HepG2 (cell line): ENCODE measurements at regions not wholly inside any gene's neighbourhood (a gene's known extent, or its start where the extent isn't known, plus 50 kb on each side); places are given as distances from the start of the nearest gene placed in this dataset.

Experiments
- ATAC-seq: fragments of 200-7000 bp; cut with Tn5 transposase; 3 replicates; pipeline ENCODE4 v1.9.1; 2020; ENCODE audit warnings: mild to moderate bottlenecking, moderate library complexity
- BruUV-seq: library from RNA; stranded (reverse); fragments of 400-500 nt; replicated peaks from 2 replicates; lab custom pipeline; 2021; lab: Mats Ljungman, UMichigan
- CTCF ChIA-PET: fragments of 300-600 bp; formaldehyde crosslinking; extraction: SDS; loops from one replicate; lab custom pipeline; 2021; ENCODE audit warnings: low total read pairs, inconsistent platforms, low intra/inter-chr PET ratio; lab: Yijun Ruan, JAX
- POLR2A ChIA-PET: fragments of 350-600 bp; sonication (Branson Sonifier 250); formaldehyde crosslinking; loops from one replicate; lab custom pipeline; 2020; ENCODE audit warnings: antibody characterized with exemption, inconsistent platforms; lab: Yijun Ruan, JAX
- DNase-seq: peaks from one replicate; pipeline ENCODE4 v3.0.0-alpha.2; 2015; ENCODE audit warnings: low spot score
- FAIRE-seq: peaks from 3 replicates; lab custom pipeline; 2011; peaks lifted over from hg19 to GRCh38; lab: Jason Lieb, UNC
- H2AFZ ChIP-seq: one replicate; pipeline ENCODE4 v1.6.1; 2011; ENCODE audit warnings: low read length, inconsistent platforms
- H3K27ac ChIP-seq: fragments of 300-600 bp; 3 replicates; pipeline ENCODE4 v1.8.0; 2011; ENCODE audit warnings: mixed run types, mild to moderate bottlenecking, mixed read lengths, low read length, inconsistent platforms; ENCODE audit not compliant: insufficient read depth; ENCODE audit errors: extremely low read length
- H3K27me3 ChIP-seq, 2 experiments: fragments of 200-600 bp in 1 of 2; 2 replicates in 1 of 2; 3 replicates in 1 of 2; pipeline versions ENCODE4 v1.6.0 to v1.8.0; 2011; ENCODE audit warnings: low read length in 2 of 2, mild to moderate bottlenecking in 2 of 2, moderate library complexity in 2 of 2, inconsistent platforms in 1 of 2; ENCODE audit not compliant: insufficient read depth in 2 of 2, control insufficient read depth in 1 of 2
- H3K36me3 ChIP-seq, 2 experiments: fragments of 200-600 bp in 1 of 2; replicated peaks in 1 of 2; 2 replicates in 1 of 2; 3 replicates in 1 of 2; pipeline versions ENCODE4 v1.5.1 to v1.8.0; 2011; ENCODE audit warnings: low read length in 2 of 2, inconsistent platforms in 1 of 2; ENCODE audit not compliant: insufficient read depth in 2 of 2, control insufficient read depth in 1 of 2
- H3K4me1 ChIP-seq: 2 replicates; pipeline ENCODE4 v1.5.1; 2012; ENCODE audit warnings: low read length, inconsistent platforms; ENCODE audit not compliant: insufficient read depth
- H3K4me2 ChIP-seq: 2 replicates; pipeline ENCODE4 v1.6.0; 2011; ENCODE audit warnings: low read depth, low read length, inconsistent platforms
- H3K4me3 ChIP-seq, 3 experiments: fragments of 200-600 bp in 1 of 3; sonication (generic), shearing (Covaris generic) in 1 of 3; replicated peaks in 1 of 3; 2 replicates each; pipeline ENCODE4 v1.5.1; 2011 to 2016; ENCODE audit warnings: low read length in 3 of 3, inconsistent platforms in 2 of 3, low read depth in 2 of 3, mild to moderate bottlenecking in 2 of 3, control low read depth in 1 of 3, mixed read lengths in 1 of 3; ENCODE audit not compliant: insufficient read depth in 1 of 3
- H3K79me2 ChIP-seq: one replicate; pipeline ENCODE4 v1.6.1; 2011; ENCODE audit warnings: low read length, inconsistent platforms; ENCODE audit not compliant: insufficient read depth
- H3K9ac ChIP-seq: 2 replicates; pipeline ENCODE4 v1.6.0; 2011; ENCODE audit warnings: mild to moderate bottlenecking, low read depth, low read length, inconsistent platforms; ENCODE audit not compliant: insufficient read depth
- H3K9me3 ChIP-seq: 2 replicates; pipeline ENCODE4 v1.5.1; 2012; ENCODE audit warnings: mild to moderate bottlenecking, low read length
- H4K20me1 ChIP-seq: 2 replicates; pipeline ENCODE4 v1.6.0; 2011; ENCODE audit warnings: inconsistent platforms, mild to moderate bottlenecking, low read length, moderate library complexity; ENCODE audit not compliant: insufficient read depth
- E2F1 ChIP-seq: sonication (generic); formaldehyde crosslinking; IDR thresholded peaks from 2 replicates; pipeline ENCODE4 v1.5.0; 2020; ENCODE audit warnings: missing genetic modification reagents
- FOXA3 ChIP-seq: IDR thresholded peaks from 2 replicates; pipeline ENCODE4 v1.6.1; 2016; ENCODE audit warnings: missing genetic modification reagents, missing compliant biosample characterization
- FUBP1 ChIP-seq: sonication (generic); formaldehyde crosslinking; IDR thresholded peaks from 2 replicates; pipeline ENCODE4 v1.5.1; 2020; ENCODE audit warnings: missing genetic modification reagents, mild to moderate bottlenecking, borderline replicate concordance
- GTF3A ChIP-seq: sonication (generic); formaldehyde crosslinking; conservative IDR thresholded peaks from 2 replicates; pipeline ENCODE4 v1.4.0; 2020; ENCODE audit warnings: mild to moderate bottlenecking, missing genetic modification reagents
- MTERF4 ChIP-seq: sonication (generic); formaldehyde crosslinking; IDR thresholded peaks from 2 replicates; pipeline ENCODE4 v1.8.0; 2023; ENCODE audit warnings: mild to moderate bottlenecking, missing genetic modification reagents
- NFYC ChIP-seq: IDR thresholded peaks from 2 replicates; pipeline ENCODE4 v1.6.1; 2016; ENCODE audit warnings: missing genetic modification reagents, missing compliant biosample characterization
- POLR2AphosphoS2 ChIP-seq: IDR thresholded peaks from 2 replicates; pipeline ENCODE4 v1.6.1; 2011; ENCODE audit warnings: low read depth, low read length, improper control_type of control experiment
- SALL2 ChIP-seq: sonication (generic); formaldehyde crosslinking; IDR thresholded peaks from 2 replicates; pipeline ENCODE4 v1.8.1; 2023; ENCODE audit warnings: mild to moderate bottlenecking, missing genetic modification reagents, inconsistent platforms
- SIX4 ChIP-seq: sonication (generic); formaldehyde crosslinking; IDR thresholded peaks from 2 replicates; pipeline ENCODE4 v1.4.0; 2020; ENCODE audit warnings: missing genetic modification reagents
- SP140L ChIP-seq: sonication (generic); formaldehyde crosslinking; IDR thresholded peaks from 2 replicates; pipeline ENCODE4 v1.4.0; 2020; ENCODE audit warnings: missing genetic modification reagents, borderline replicate concordance
- TCF7 ChIP-seq: sonication (generic); IDR thresholded peaks from 2 replicates; pipeline ENCODE4 v1.6.1; 2016; ENCODE audit warnings: antibody characterized with exemption, low read depth
- ZNF780A ChIP-seq: sonication (generic); formaldehyde crosslinking; IDR thresholded peaks from 2 replicates; pipeline ENCODE4 v1.8.0; 2022; ENCODE audit warnings: mild to moderate bottlenecking, missing genetic modification reagents, moderate library complexity
- WGBS: methylation state at CpG from one replicate; pipeline ENCODE4 v1.1.6; 2017; ENCODE audit warnings: low lambda C conversion rate; 5-methylcytosine and 5-hydroxymethylcytosine counted together
- in situ Hi-C: cut with HindIII; loops from 2 replicates; pipeline ENCODE4 v1.10.0; 2017; ENCODE audit warnings: low pct_unique_long_range_greater_than_20kb; ENCODE audit not compliant: extremely low pct_ligation_motif_present
- intact Hi-C: fragments of 100-400 bp; cut with micrococcal nuclease; formaldehyde crosslinking; loops from one replicate; pipeline ENCODE4 v1.10.0; 2022; ENCODE audit not compliant: unreplicated experiment
- TF ChIP-seq, protein P1 (sequence below): IDR thresholded peaks from 2 replicates; pipeline ENCODE4 v1.6.1; 2016; ENCODE audit warnings: missing biosample characterization, missing genetic modification reagents, low read depth
- TF ChIP-seq, protein P2 (sequence below): sonication (generic); formaldehyde crosslinking; IDR thresholded peaks from 2 replicates; pipeline ENCODE4 v1.5.1; 2020; ENCODE audit warnings: mild to moderate bottlenecking, missing genetic modification reagents, moderate library complexity

- no peaks in the 10 kb centered on the region for H3K9me3 ChIP-seq
- no peak for DNase-seq
- no peak for FAIRE-seq
- 77% methylated on average over 3 of the region's 3 CpGs for WGBS
- H3K9ac ChIP-seq: no peak overlapping the region
- in situ Hi-C loops: no loop called here
- H3K4me3 ChIP-seq: no peak overlapping the region
- no peak for ATAC-seq
- no peaks in the 10 kb centered on the region; a peak in 1 of 5 replicates for H3K27me3 ChIP-seq
- no peak for TF ChIP-seq FUBP1 (CRISPR knock-in tag)
- TF ChIP-seq SALL2: no peak
- TF ChIP-seq, protein P1, sequence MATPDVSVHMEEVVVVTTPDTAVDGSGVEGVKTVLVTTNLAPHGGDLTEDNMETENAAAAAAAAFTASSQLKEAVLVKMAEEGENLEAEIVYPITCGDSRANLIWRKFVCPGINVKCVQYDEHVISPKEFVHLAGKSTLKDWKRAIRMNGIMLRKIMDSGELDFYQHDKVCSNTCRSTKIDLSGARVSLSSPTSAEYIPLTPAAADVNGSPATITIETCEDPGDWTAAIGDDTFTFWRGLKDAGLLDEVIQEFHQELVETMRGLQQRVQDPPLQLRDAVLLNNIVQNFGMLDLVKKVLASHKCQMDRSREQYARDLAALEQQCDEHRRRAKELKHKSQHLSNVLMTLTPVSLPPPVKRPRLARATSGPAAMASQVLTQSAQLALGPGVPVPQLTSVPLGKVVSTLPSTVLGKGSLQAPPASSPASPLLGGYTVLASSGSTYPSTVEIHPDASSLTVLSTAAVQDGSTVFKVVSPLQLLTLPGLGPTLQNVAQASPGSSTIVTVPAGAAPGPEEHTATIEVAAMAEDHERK (CRISPR knock-in tag): no peak
- TF ChIP-seq SIX4 (CRISPR knock-in tag): no peak
- TF ChIP-seq MTERF4 (CRISPR knock-in tag): no peak
- TF ChIP-seq, protein P2, sequence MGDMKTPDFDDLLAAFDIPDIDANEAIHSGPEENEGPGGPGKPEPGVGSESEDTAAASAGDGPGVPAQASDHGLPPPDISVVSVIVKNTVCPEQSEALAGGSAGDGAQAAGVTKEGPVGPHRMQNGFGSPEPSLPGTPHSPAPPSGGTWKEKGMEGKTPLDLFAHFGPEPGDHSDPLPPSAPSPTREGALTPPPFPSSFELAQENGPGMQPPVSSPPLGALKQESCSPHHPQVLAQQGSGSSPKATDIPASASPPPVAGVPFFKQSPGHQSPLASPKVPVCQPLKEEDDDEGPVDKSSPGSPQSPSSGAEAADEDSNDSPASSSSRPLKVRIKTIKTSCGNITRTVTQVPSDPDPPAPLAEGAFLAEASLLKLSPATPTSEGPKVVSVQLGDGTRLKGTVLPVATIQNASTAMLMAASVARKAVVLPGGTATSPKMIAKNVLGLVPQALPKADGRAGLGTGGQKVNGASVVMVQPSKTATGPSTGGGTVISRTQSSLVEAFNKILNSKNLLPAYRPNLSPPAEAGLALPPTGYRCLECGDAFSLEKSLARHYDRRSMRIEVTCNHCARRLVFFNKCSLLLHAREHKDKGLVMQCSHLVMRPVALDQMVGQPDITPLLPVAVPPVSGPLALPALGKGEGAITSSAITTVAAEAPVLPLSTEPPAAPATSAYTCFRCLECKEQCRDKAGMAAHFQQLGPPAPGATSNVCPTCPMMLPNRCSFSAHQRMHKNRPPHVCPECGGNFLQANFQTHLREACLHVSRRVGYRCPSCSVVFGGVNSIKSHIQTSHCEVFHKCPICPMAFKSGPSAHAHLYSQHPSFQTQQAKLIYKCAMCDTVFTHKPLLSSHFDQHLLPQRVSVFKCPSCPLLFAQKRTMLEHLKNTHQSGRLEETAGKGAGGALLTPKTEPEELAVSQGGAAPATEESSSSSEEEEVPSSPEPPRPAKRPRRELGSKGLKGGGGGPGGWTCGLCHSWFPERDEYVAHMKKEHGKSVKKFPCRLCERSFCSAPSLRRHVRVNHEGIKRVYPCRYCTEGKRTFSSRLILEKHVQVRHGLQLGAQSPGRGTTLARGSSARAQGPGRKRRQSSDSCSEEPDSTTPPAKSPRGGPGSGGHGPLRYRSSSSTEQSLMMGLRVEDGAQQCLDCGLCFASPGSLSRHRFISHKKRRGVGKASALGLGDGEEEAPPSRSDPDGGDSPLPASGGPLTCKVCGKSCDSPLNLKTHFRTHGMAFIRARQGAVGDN (CRISPR knock-in tag): no peak
- no peak for TF ChIP-seq ZNF780A (CRISPR knock-in tag)
- no peak for TF ChIP-seq NFYC (CRISPR knock-in tag)
- TF ChIP-seq GTF3A (CRISPR knock-in tag): no peak
- TF ChIP-seq TCF7: no peak
- no peak for TF ChIP-seq POLR2AphosphoS2
- TF ChIP-seq E2F1 (CRISPR knock-in tag): no peak
- no peak for TF ChIP-seq FOXA3
- TF ChIP-seq SP140L (CRISPR knock-in tag): no peak
- H2AFZ ChIP-seq: no peak overlapping the region
- H3K36me3 ChIP-seq: no peaks in the 10 kb centered on the region
- no peaks in the 10 kb centered on the region for H3K79me2 ChIP-seq
- no TSS peak for BruUV-seq
- CTCF ChIA-PET: no interaction called here
- H3K27ac ChIP-seq: no peak overlapping the region
- POLR2A ChIA-PET: no interaction called here
- H4K20me1 ChIP-seq: no peaks in the 10 kb centered on the region
- intact Hi-C loops: no loop called here
- no peaks in the 10 kb centered on the region for H3K4me1 ChIP-seq
- no peak overlapping the region for H3K4me2 ChIP-seq
Observed at GRCh38 chr3:15892311-15893227, 94.8 kb upstream of the ANKRD28 start.
